Endothelial cell of hepatic sinusoid (primary cell): ENCODE measurements at regions not wholly inside any gene's neighbourhood (a gene's known extent, or its start where the extent isn't known, plus 50 kb on each side); places are given as distances from the start of the nearest gene placed in this dataset.

Source experiments
- in situ Hi-C: cut with HindIII; loops from 2 replicates; pipeline ENCODE4 v1.10.0; 2017; ENCODE audit warnings: low sequenced_read_pairs

- in situ Hi-C loops = no loop called here
These were observed 59.4 kb upstream of the ALOX12 start for GRCh38 chr17:6936370-6937028.

GRCh38 chr17:6938637-6939036 lies 57.2 kb upstream of the ALOX12 start:
- in situ Hi-C loops = no loop called here

DNA sequence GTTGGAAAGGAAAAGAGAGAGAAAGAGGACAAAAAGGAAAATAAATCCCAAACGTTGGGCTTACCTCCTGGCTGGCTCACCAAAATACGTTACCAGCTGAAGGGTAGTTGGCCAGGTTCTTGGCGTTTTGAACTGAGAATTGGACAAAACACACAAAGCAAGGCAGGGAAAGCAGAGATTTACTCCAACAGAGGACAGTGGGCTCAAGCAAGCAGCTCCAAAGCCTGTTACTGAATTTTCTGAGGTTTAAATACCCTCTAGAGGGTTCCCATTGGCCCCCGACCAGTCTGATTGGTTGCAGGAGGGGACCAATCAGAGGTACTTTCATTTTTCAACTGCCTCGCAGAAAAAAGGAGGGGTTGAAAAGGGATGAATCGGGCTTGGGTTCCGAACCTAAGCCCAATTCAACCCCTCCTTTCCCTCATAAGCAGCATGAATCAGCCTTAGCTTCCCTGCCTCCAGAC lies 55.6 kb upstream of the ALOX12 start:
- in situ Hi-C loops = no loop called here

- in situ Hi-C loops = no loop called here
These were observed 53.9 kb upstream of the ALOX12 start for GRCh38 chr17:6941989-6942388.

GRCh38 chr17:6943406-6943805 lies 52.4 kb upstream of the ALOX12 start:
- in situ Hi-C loops = no loop called here
